ENCODE measurements at regions not wholly inside any gene's neighbourhood (a gene's known extent, or its start where the extent isn't known, plus 50 kb on each side); places are given as distances from the start of the nearest gene placed in this dataset.

- no peak overlapping the region for H3K14ac ChIP-seq (ENCODE audit: insufficient read depth, low read length)
- H3K36me3 Mint-ChIP-seq (ENCODE audit: insufficient read depth in 1 of 3, low read depth in 3 of 3) = no peaks in the 10 kb centered on the region
- no peaks in the 10 kb centered on the region for H3K27me3 Mint-ChIP-seq (ENCODE audit: low read depth)
- H3K27ac ChIP-seq (ENCODE audit: insufficient read length, low read depth, low read length) = no peak overlapping the region
- no peak overlapping the region for H2AFZ ChIP-seq (ENCODE audit: low read length)
- H3K56ac ChIP-seq (ENCODE audit: insufficient read length, low read depth, low read length) = no peak overlapping the region
- H3K4ac ChIP-seq (ENCODE audit: low read depth, low read length) = no peak overlapping the region
- no CpG with 5 or more reads among the region's 4 CpGs for WGBS (ENCODE audit: extremely low coverage, insufficient read length, low lambda C conversion rate)
- H3K4me1 ChIP-seq (ENCODE audit: insufficient read depth, low read length) = no peaks in the 10 kb centered on the region
- H2BK15ac ChIP-seq (ENCODE audit: low read depth, low read length) = no peak overlapping the region
- no peak overlapping the region for H2BK20ac ChIP-seq (ENCODE audit: low read depth, low read length, poor library complexity, severe bottlenecking)
- H3K9me3 ChIP-seq (ENCODE audit: control insufficient read depth, low read depth, low read length) = no peaks in the 10 kb centered on the region
- no peaks in the 10 kb centered on the region for H3K9me3 Mint-ChIP-seq
- no peak overlapping the region for H3T11ph ChIP-seq (ENCODE audit: low read length)
- DNase-seq = no peak
- H4K8ac ChIP-seq (replicated peaks; ENCODE audit: insufficient read length, low read depth, low read length) = no peak overlapping the region
- no peak overlapping the region for H2BK120ac ChIP-seq (ENCODE audit: low read depth, low read length, poor library complexity, severe bottlenecking)
- no peak overlapping the region for H3K9ac ChIP-seq (ENCODE audit: extremely low read depth, insufficient read length, low read length)
- no peaks in the 10 kb centered on the region for H3K79me1 ChIP-seq (ENCODE audit: insufficient read depth, low read depth, low read length, poor library complexity, severe bottlenecking)
- no peaks in the 10 kb centered on the region for H4K20me1 ChIP-seq (ENCODE audit: control insufficient read depth, insufficient read depth, insufficient read length)
- no peak overlapping the region for H3K27ac Mint-ChIP-seq
- no peaks in the 10 kb centered on the region for H3K4me1 Mint-ChIP-seq
- no peaks in the 10 kb centered on the region for H3K23me2 ChIP-seq (ENCODE audit: insufficient read length, low read depth, low read length, poor library complexity, severe bottlenecking)
- no peak overlapping the region for H3K23ac ChIP-seq (ENCODE audit: insufficient read length, low read depth, low read length)
- no peak overlapping the region for H2BK12ac ChIP-seq (ENCODE audit: insufficient read length, low read depth, low read length)
- H2AK5ac ChIP-seq (ENCODE audit: insufficient read length, low read length) = no peak overlapping the region
- no peak overlapping the region for H3K18ac ChIP-seq (ENCODE audit: insufficient read length, low read depth, low read length)
- no peak overlapping the region for H3K4me3 Mint-ChIP-seq
- H2BK5ac ChIP-seq (ENCODE audit: insufficient read length, low read length) = no peak overlapping the region
- no peak overlapping the region for H3K4me2 ChIP-seq (ENCODE audit: insufficient read depth, insufficient read length, low read length)
- no peak overlapping the region for H4K91ac ChIP-seq (ENCODE audit: insufficient read length, low read depth, low read length)
- H4K5ac ChIP-seq (ENCODE audit: insufficient read length, low read depth, low read length) = no peak overlapping the region
- H3K27me3 ChIP-seq (ENCODE audit: insufficient read depth, low read length) = no peaks in the 10 kb centered on the region
- H3K79me2 ChIP-seq (ENCODE audit: insufficient read depth, low read length) = no peaks in the 10 kb centered on the region
- TF ChIP-seq CTCF (conservative IDR thresholded peaks at IDR 0.05) = no peak
Measured at GRCh38 chr10:85316276-85316675, 987.9 kb downstream of the CCSER2 start.

Data from H9 (cell line).